HG02642 (cell line): ENCODE measurements at regions not wholly inside any gene's neighbourhood (a gene's known extent, or its start where the extent isn't known, plus 50 kb on each side); places are given as distances from the start of the nearest gene placed in this dataset.

Source experiments
- ATAC-seq: cut with Tn5 transposase; IDR thresholded peaks from one replicate; pipeline ENCODE4 v1.9.1; 2021; ENCODE audit warnings: mild to moderate bottlenecking; ENCODE audit not compliant: unreplicated experiment, poor library complexity

- no peak for ATAC-seq
These were observed 232.0 kb upstream of the FBXL7 start for GRCh38 chr5:15267966-15268365.

- ATAC-seq: no peak
These were observed 233.1 kb upstream of the FBXL7 start for GRCh38 chr5:15266841-15267240.

- no peak for ATAC-seq
These were observed 233.8 kb upstream of the FBXL7 start for GRCh38 chr5:15266229-15266628.

GRCh38 chr5:15263942-15264341 lies 236.0 kb upstream of the FBXL7 start:
- ATAC-seq: no peak

GRCh38 chr5:15263406-15263805 lies 236.6 kb upstream of the FBXL7 start:
- ATAC-seq: no peak

GRCh38 chr5:15261269-15261995 lies 238.5 kb upstream of the FBXL7 start:
- no peak for ATAC-seq

- ATAC-seq: no peak
These were observed 239.4 kb upstream of the FBXL7 start for GRCh38 chr5:15260356-15261268.

- ATAC-seq: no peak
These were observed 243.5 kb upstream of the FBXL7 start for GRCh38 chr5:15256485-15256884.

- ATAC-seq: no peak
These were observed 244.4 kb upstream of the FBXL7 start for GRCh38 chr5:15255576-15255975.

- no peak for ATAC-seq
These were observed 245.4 kb upstream of the FBXL7 start for GRCh38 chr5:15254607-15255006.

- ATAC-seq: no peak
These were observed 247.6 kb upstream of the FBXL7 start for GRCh38 chr5:15252331-15252730.

- ATAC-seq: no peak
These were observed 250.8 kb upstream of the FBXL7 start for GRCh38 chr5:15249152-15249551.

GRCh38 chr5:15248731-15249130 lies 251.2 kb upstream of the FBXL7 start:
- ATAC-seq: no peak

GRCh38 chr5:15245913-15246312 lies 254.1 kb upstream of the FBXL7 start:
- ATAC-seq: no peak

GRCh38 chr5:15243301-15244020 lies 256.5 kb upstream of the FBXL7 start:
- no peak for ATAC-seq

GRCh38 chr5:15241216-15241821 lies 258.7 kb upstream of the FBXL7 start:
- no peak for ATAC-seq

- no peak for ATAC-seq
These were observed 262.0 kb upstream of the FBXL7 start for GRCh38 chr5:15238006-15238405.

- no peak for ATAC-seq
These were observed 263.0 kb upstream of the FBXL7 start for GRCh38 chr5:15236911-15237508.

GRCh38 chr5:15234911-15235310 lies 265.1 kb upstream of the FBXL7 start:
- no peak for ATAC-seq

GRCh38 chr5:15234366-15234765 lies 265.6 kb upstream of the FBXL7 start:
- ATAC-seq: no peak
